ENCODE measurements at regions not wholly inside any gene's neighbourhood (a gene's known extent, or its start where the extent isn't known, plus 50 kb on each side); places are given as distances from the start of the nearest gene placed in this dataset.
"Not testable (repeated sequence)": the region's sequence is repeated elsewhere in the genome, so short reads cannot be mapped to it uniquely, and the experiment has no call there.

DNA sequence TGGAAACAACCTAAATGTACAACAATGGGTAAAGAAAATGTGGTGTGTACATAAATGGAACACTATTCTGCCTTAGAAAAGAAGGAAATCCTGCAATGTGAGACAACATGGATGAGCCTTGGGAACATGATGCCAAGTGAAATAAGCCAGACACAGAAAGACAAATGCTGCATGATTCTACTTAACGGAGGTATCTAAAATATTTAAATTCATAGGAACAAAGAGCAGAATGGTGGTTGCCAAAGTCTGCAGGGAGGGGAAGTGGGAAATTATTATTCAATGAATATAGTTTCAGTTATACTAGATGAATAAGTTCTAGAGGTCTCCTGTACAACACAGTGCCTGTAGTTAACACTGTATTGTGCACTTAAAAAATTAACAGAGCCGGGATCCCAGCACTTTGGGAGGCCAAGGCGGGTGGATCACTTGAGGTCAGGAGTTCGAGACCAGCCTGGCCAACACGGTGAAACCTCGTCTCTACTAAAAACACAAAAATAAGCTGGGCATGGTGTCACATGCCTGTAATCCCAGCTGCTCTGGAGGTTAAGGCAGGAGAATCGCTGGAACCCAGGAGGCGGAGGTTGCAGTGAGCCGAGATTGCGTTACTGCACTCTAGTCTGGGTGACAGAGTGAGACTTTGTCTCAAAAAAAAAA is 71.4 kb upstream of the SNX9 start:
- Mint-ChIP-seq H3K27me3 (ENCODE audit: low read depth) (peaks cover 17% of the 10 kb centered on the region), H3K4me3 (no peak overlapping the region), H3K27ac (no peak overlapping the region), H3K36me3 (peaks cover 55% of the 10 kb centered on the region), H3K9me3 (peaks cover 60% of the 10 kb centered on the region), H3K4me1 (peaks cover 37% of the 10 kb centered on the region)
- ChIA-PET CTCF (no interaction called here), POLR2A (no interaction called here)
- TF ChIP-seq ZNF219 (CRISPR knock-in tag; IDR thresholded peaks at IDR 0.05; ENCODE audit: borderline replicate concordance) (no peak), FOXK1 (CRISPR knock-in tag; IDR thresholded peaks at IDR 0.05) (no peak), GTF2I (CRISPR knock-in tag; conservative IDR thresholded peaks at IDR 0.05) (no peak), TCF7 (CRISPR knock-in tag; IDR thresholded peaks at IDR 0.05; ENCODE audit: low read depth) (no peak), SMAD3 (CRISPR knock-in tag; IDR thresholded peaks at IDR 0.05; ENCODE audit: borderline replicate concordance) (no peak), RELA (CRISPR knock-in tag; IDR thresholded peaks at IDR 0.05; ENCODE audit: borderline replicate concordance) (no peak), E2F4 (CRISPR knock-in tag; IDR thresholded peaks at IDR 0.05; ENCODE audit: borderline replicate concordance, low read depth) (no peak), ZNF263 (CRISPR knock-in tag; IDR thresholded peaks at IDR 0.05; ENCODE audit: low read depth) (no peak)
- ATAC-seq = no peak
- DNase-seq (ENCODE audit: low spot score) = no peak

DNA sequence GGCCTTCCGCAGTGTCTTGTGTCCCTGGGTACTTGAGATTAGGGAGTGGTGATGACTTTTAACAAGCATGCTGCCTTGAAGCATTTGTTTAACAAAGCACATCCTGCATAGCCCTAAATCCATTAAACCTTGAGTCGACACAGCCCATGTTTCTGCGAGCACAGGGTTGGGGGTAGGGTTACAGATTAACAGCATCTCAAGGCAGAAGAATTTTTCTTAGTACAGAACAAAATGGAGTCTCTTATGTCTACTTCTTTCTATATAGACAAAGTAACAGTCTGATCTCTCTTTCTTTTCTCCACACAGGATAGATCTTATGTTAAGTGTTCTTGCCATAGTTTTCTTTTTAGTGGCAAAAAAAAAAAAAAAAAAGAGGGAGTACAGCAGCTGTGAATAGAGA is 70.2 kb upstream of the SNX9 start:
- H3K4me3 Mint-ChIP-seq; DNase-seq (ENCODE audit: low spot score); POLR2A ChIA-PET; ATAC-seq; CTCF ChIA-PET: not testable (repeated sequence)
- Mint-ChIP-seq H3K4me1 (peaks cover 40% of the 10 kb centered on the region), H3K9me3 (peaks cover 51% of the 10 kb centered on the region), H3K36me3 (peaks cover 47% of the 10 kb centered on the region), H3K27ac (peak overlapping the region; percentile 90), H3K27me3 (ENCODE audit: low read depth) (peaks cover 19% of the 10 kb centered on the region)

GRCh38 chr6:157753291-157753690 is 69.8 kb upstream of the SNX9 start:
- no peak for DNase-seq (ENCODE audit: low spot score)
- Mint-ChIP-seq H3K9me3 (peaks cover 51% of the 10 kb centered on the region), H3K36me3 (peaks cover 47% of the 10 kb centered on the region), H3K27ac (no peak overlapping the region), H3K4me1 (peaks cover 40% of the 10 kb centered on the region), H3K27me3 (ENCODE audit: low read depth) (peaks cover 19% of the 10 kb centered on the region), H3K4me3 (no peak overlapping the region)
- no peak for ATAC-seq
- ChIA-PET CTCF (no interaction called here), POLR2A (no interaction called here)
- TF ChIP-seq ZNF219 (CRISPR knock-in tag; IDR thresholded peaks at IDR 0.05; ENCODE audit: borderline replicate concordance) (no peak), NFE2L1 (CRISPR knock-in tag; IDR thresholded peaks at IDR 0.05) (no peak), ATF1 (CRISPR knock-in tag; IDR thresholded peaks at IDR 0.05) (no peak), ZNF532 (CRISPR knock-in tag; IDR thresholded peaks at IDR 0.05; ENCODE audit: borderline replicate concordance) (no peak), CREM (CRISPR knock-in tag; IDR thresholded peaks at IDR 0.05) (no peak), ZNF121 (CRISPR knock-in tag; IDR thresholded peaks at IDR 0.05) (no peak)

- POLR2A ChIA-PET; ATAC-seq; H3K27ac Mint-ChIP-seq; DNase-seq (ENCODE audit: low spot score); H3K4me3 Mint-ChIP-seq: not testable (repeated sequence)
- H3K27me3 Mint-ChIP-seq (ENCODE audit: low read depth) = peaks cover 21% of the 10 kb centered on the region
- H3K4me1 Mint-ChIP-seq = peaks cover 40% of the 10 kb centered on the region
- CTCF ChIA-PET = interaction anchor here (0.9 kb wide), 1 partner anchor 120 kb away, joined by 5 read pairs; no protein-coding TSS in a partner anchor
- H3K36me3 Mint-ChIP-seq = peaks cover 47% of the 10 kb centered on the region
- H3K9me3 Mint-ChIP-seq = peaks cover 54% of the 10 kb centered on the region
These were observed 69.2 kb upstream of the SNX9 start for GRCh38 chr6:157753801-157754200.
